ENCODE measurements at regions not wholly inside any gene's neighbourhood (a gene's known extent, or its start where the extent isn't known, plus 50 kb on each side); places are given as distances from the start of the nearest gene placed in this dataset.

GRCh38 chr3:6189384-6189783 is 671.5 kb upstream of the GRM7 start:
- H3K9me3 Mint-ChIP-seq, result peaks cover 5 to 17% of the 10 kb centered on the region in 2 donors
- H3K27ac Mint-ChIP-seq, result no peak overlapping the region
- DNase-seq (no peak), ATAC-seq (no peak)
- H3K4me3 Mint-ChIP-seq, result no peak overlapping the region
- no peaks in the 10 kb centered on the region for H3K4me1 Mint-ChIP-seq
- no peaks in the 10 kb centered on the region for H3K27me3 Mint-ChIP-seq

- no peak for DNase-seq
Observed at GRCh38 chr3:6204891-6205290, 656.0 kb upstream of the GRM7 start.

GRCh38 chr3:6216135-6217026 is 644.5 kb upstream of the GRM7 start:
- Mint-ChIP-seq H3K27me3 (no peaks in the 10 kb centered on the region), H3K9me3 (peaks cover 7 to 8% of the 10 kb centered on the region in 2 donors), H3K4me3 (no peak overlapping the region), H3K27ac (no peak overlapping the region), H3K4me1 (no peaks in the 10 kb centered on the region)
- no peak for DNase-seq
- ATAC-seq, result no peak

More at GRCh38 chr3:6204891-6205290, 656.0 kb upstream of the GRM7 start:
- H3K27me3 Mint-ChIP-seq, result no peaks in the 10 kb centered on the region
- H3K27ac Mint-ChIP-seq, result no peak overlapping the region
- H3K4me1 Mint-ChIP-seq, result no peaks in the 10 kb centered on the region
- H3K9me3 Mint-ChIP-seq, result no peaks in the 10 kb centered on the region
- H3K4me3 Mint-ChIP-seq, result no peak overlapping the region
- ATAC-seq, result no peak

GRCh38 chr3:6220447-6220846 is 640.5 kb upstream of the GRM7 start:
- Mint-ChIP-seq H3K9me3 (peaks cover 7 to 8% of the 10 kb centered on the region in 2 donors), H3K4me3 (no peak overlapping the region), H3K27ac (no peak overlapping the region), H3K27me3 (no peaks in the 10 kb centered on the region), H3K4me1 (no peaks in the 10 kb centered on the region)
- DNase-seq, result no peak
- no peak for ATAC-seq

GRCh38 chr3:6222069-6222468 is 638.8 kb upstream of the GRM7 start:
- Mint-ChIP-seq H3K4me1 (no peaks in the 10 kb centered on the region), H3K27ac (no peak overlapping the region), H3K9me3 (peaks cover 7 to 8% of the 10 kb centered on the region in 2 donors), H3K27me3 (no peaks in the 10 kb centered on the region), H3K4me3 (no peak overlapping the region)
- DNase-seq, result no peak
- no peak for ATAC-seq

- Mint-ChIP-seq H3K4me1 (no peaks in the 10 kb centered on the region), H3K4me3 (no peak overlapping the region), H3K27ac (no peak overlapping the region), H3K9me3 (peaks cover under 1 to 4% of the 10 kb centered on the region in 2 donors), H3K27me3 (no peaks in the 10 kb centered on the region)
- no peak for DNase-seq
- ATAC-seq, result no peak
Observed at GRCh38 chr3:6223572-6223971, 637.3 kb upstream of the GRM7 start.

GRCh38 chr3:6228958-6229683 is 631.8 kb upstream of the GRM7 start:
- H3K27ac Mint-ChIP-seq, result no peak overlapping the region

GRCh38 chr3:6229778-6230410 is 631.0 kb upstream of the GRM7 start:
- DNase-seq (no peak), ATAC-seq (no peak)
- Mint-ChIP-seq H3K27me3 (no peaks in the 10 kb centered on the region), H3K9me3 (no peaks in the 10 kb centered on the region), H3K27ac (no peak overlapping the region), H3K4me3 (no peak overlapping the region), H3K4me1 (no peaks in the 10 kb centered on the region)

More at GRCh38 chr3:6228958-6229683, 631.8 kb upstream of the GRM7 start:
- H3K4me1 Mint-ChIP-seq, result no peaks in the 10 kb centered on the region
- H3K27me3 Mint-ChIP-seq, result no peaks in the 10 kb centered on the region
- DNase-seq (no peak), ATAC-seq (no peak)
- H3K9me3 Mint-ChIP-seq, result no peaks in the 10 kb centered on the region
- H3K4me3 Mint-ChIP-seq, result no peak overlapping the region

GRCh38 chr3:6242104-6242503 is 618.8 kb upstream of the GRM7 start:
- Mint-ChIP-seq H3K9me3 (peaks cover 0 to under 1% of the 10 kb centered on the region in 2 donors), H3K4me3 (no peak overlapping the region), H3K27me3 (no peaks in the 10 kb centered on the region), H3K4me1 (no peaks in the 10 kb centered on the region), H3K27ac (no peak overlapping the region)
- ATAC-seq, result no peak
- no peak for DNase-seq

GRCh38 chr3:6248528-6248927 is 612.4 kb upstream of the GRM7 start:
- no peak overlapping the region for H3K4me3 Mint-ChIP-seq
- H3K9me3 Mint-ChIP-seq, result peaks cover 0 to 6% of the 10 kb centered on the region in 2 donors
- no peaks in the 10 kb centered on the region for H3K4me1 Mint-ChIP-seq
- no peaks in the 10 kb centered on the region for H3K27me3 Mint-ChIP-seq
- no peak for DNase-seq
- ATAC-seq, result no peak
- H3K27ac Mint-ChIP-seq, result no peak overlapping the region

GRCh38 chr3:6249679-6250078 is 611.2 kb upstream of the GRM7 start:
- no peaks in the 10 kb centered on the region for H3K27me3 Mint-ChIP-seq
- peaks cover 3 to 13% of the 10 kb centered on the region in 2 donors for H3K9me3 Mint-ChIP-seq
- ATAC-seq (no peak), DNase-seq (no peak)
- H3K4me3 Mint-ChIP-seq, result no peak overlapping the region
- no peaks in the 10 kb centered on the region for H3K4me1 Mint-ChIP-seq
- H3K27ac Mint-ChIP-seq, result no peak overlapping the region

- peaks cover 5 to 18% of the 10 kb centered on the region in 2 donors for H3K9me3 Mint-ChIP-seq
- H3K4me1 Mint-ChIP-seq, result no peaks in the 10 kb centered on the region
- ATAC-seq (no peak), DNase-seq (no peak)
- H3K27ac Mint-ChIP-seq, result no peak overlapping the region
- H3K27me3 Mint-ChIP-seq, result no peaks in the 10 kb centered on the region
- no peak overlapping the region for H3K4me3 Mint-ChIP-seq
Observed at GRCh38 chr3:6250167-6250566, 610.7 kb upstream of the GRM7 start.

GRCh38 chr3:6251612-6252400 is 609.1 kb upstream of the GRM7 start:
- Mint-ChIP-seq H3K4me1 (no peaks in the 10 kb centered on the region), H3K4me3 (no peak overlapping the region)
- ATAC-seq, result no peak

GRCh38 chr3:6254490-6254889 is 606.4 kb upstream of the GRM7 start:
- ATAC-seq (no peak), DNase-seq (no peak)
- H3K4me1 Mint-ChIP-seq, result no peaks in the 10 kb centered on the region
- H3K4me3 Mint-ChIP-seq, result no peak overlapping the region
- H3K27ac Mint-ChIP-seq, result no peak overlapping the region
- H3K9me3 Mint-ChIP-seq, result peaks cover 5 to 31% of the 10 kb centered on the region in 2 donors
- H3K27me3 Mint-ChIP-seq, result no peaks in the 10 kb centered on the region

More at GRCh38 chr3:6251612-6252400, 609.1 kb upstream of the GRM7 start:
- Mint-ChIP-seq H3K27ac (no peak overlapping the region), H3K27me3 (no peaks in the 10 kb centered on the region), H3K9me3 (peaks cover 5 to 24% of the 10 kb centered on the region in 2 donors)
- DNase-seq, result no peak

- ATAC-seq, result no peak
Observed at GRCh38 chr3:6255229-6255628, 605.7 kb upstream of the GRM7 start.

More at GRCh38 chr3:6255229-6255628, 605.7 kb upstream of the GRM7 start:
- Mint-ChIP-seq H3K27me3 (no peaks in the 10 kb centered on the region), H3K9me3 (peaks cover 5 to 31% of the 10 kb centered on the region in 2 donors), H3K27ac (no peak overlapping the region), H3K4me1 (no peaks in the 10 kb centered on the region), H3K4me3 (no peak overlapping the region)
- no peak for DNase-seq
